ENCODE measurements at regions not wholly inside any gene's neighbourhood (a gene's known extent, or its start where the extent isn't known, plus 50 kb on each side); places are given as distances from the start of the nearest gene placed in this dataset.
A peak's percentile ranks its signal among the peaks of the same experiment; 100 is the strongest.

- H3K27ac ChIP-seq (ENCODE audit: low read depth, low read length), result no peak overlapping the region
- H3K9ac ChIP-seq (ENCODE audit: low read length in 5 of 5), result no peak overlapping the region
- no peaks in the 10 kb centered on the region for H3K4me1 ChIP-seq (ENCODE audit: control insufficient read depth in 5 of 5, insufficient read depth in 5 of 5, low read length in 5 of 5)
- peaks cover 0 to 11% (median 3%) of the 10 kb centered on the region in 5 donors for H3K9me3 ChIP-seq (ENCODE audit: control insufficient read depth in 5 of 5, low read length in 5 of 5)
- no peaks in the 10 kb centered on the region for H3K27me3 ChIP-seq (ENCODE audit: control insufficient read depth in 5 of 5, insufficient read depth in 4 of 5, low read length in 5 of 5)
- no peak overlapping the region for H3K4me3 ChIP-seq (ENCODE audit: low read depth in 1 of 5, low read length in 5 of 5)
- H3K36me3 ChIP-seq (ENCODE audit: control insufficient read depth in 5 of 5, insufficient read depth in 5 of 5, low read length in 5 of 5), result no peaks in the 10 kb centered on the region
Measured at GRCh38 chr1:88441022-88441421, 243.1 kb upstream of the PKN2 start.

DNA sequence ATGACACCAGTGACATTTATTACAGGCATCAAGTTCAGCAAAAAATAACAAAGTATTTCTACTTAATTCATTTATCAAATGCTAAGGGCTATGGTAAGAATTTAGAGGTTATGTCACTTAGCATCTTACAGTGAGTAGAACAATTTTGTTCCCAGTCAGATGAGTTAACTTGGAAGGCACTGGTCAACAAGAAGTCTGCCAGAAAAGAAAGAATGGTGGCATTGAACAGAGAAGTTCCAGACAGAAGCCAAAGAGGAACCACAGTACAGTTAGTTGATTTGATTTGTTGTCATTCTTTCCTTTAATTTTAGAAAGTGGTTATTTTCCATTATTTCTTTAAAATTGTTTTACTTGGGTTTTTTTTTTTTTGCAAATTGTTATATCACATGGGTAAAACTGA, 232.2 kb upstream of the PKN2 start:
- H3K4me3 ChIP-seq (ENCODE audit: low read depth in 1 of 5, low read length in 5 of 5), result no peak overlapping the region
- no peak overlapping the region for H3K9ac ChIP-seq (ENCODE audit: low read length in 5 of 5)
- peaks cover 0 to 3% (median 0%) of the 10 kb centered on the region in 5 donors for H3K9me3 ChIP-seq (ENCODE audit: control insufficient read depth in 5 of 5, low read length in 5 of 5)
- H3K36me3 ChIP-seq (ENCODE audit: control insufficient read depth in 5 of 5, insufficient read depth in 5 of 5, low read length in 5 of 5), result no peaks in the 10 kb centered on the region
- no peak overlapping the region for H3K27ac ChIP-seq (ENCODE audit: low read depth, low read length)
- no peaks in the 10 kb centered on the region for H3K4me1 ChIP-seq (ENCODE audit: control insufficient read depth in 5 of 5, insufficient read depth in 5 of 5, low read length in 5 of 5)
- no peaks in the 10 kb centered on the region for H3K27me3 ChIP-seq (ENCODE audit: control insufficient read depth in 5 of 5, insufficient read depth in 4 of 5, low read length in 5 of 5)

DNA sequence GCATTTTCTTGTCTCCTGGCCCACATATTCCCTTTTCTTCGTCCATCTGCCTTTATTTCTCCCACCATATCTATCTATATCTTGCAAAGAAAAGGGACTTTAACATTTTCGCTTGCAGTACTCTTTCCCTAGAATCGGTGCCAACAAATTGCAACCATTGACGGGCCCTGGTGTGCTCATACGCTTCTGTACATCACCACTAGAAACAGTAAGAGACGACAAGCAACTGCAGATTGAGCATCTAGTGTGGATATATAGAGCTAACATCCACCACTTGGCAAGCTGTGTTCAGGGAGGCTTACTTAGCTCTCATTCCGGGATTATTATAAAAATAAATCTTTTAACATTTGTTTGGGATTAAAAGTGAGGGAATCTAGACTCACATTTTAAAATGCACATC, 230.8 kb upstream of the PKN2 start:
- Histone ChIP-seq H3K27ac (ENCODE audit: low read depth, low read length) (no peak overlapping the region), H3K4me1 (ENCODE audit: control insufficient read depth in 5 of 5, insufficient read depth in 5 of 5, low read length in 5 of 5) (no peaks in the 10 kb centered on the region), H3K36me3 (ENCODE audit: control insufficient read depth in 5 of 5, insufficient read depth in 5 of 5, low read length in 5 of 5) (no peaks in the 10 kb centered on the region), H3K4me3 (ENCODE audit: low read depth in 1 of 5, low read length in 5 of 5) (no peak overlapping the region), H3K27me3 (ENCODE audit: control insufficient read depth in 5 of 5, insufficient read depth in 4 of 5, low read length in 5 of 5) (peaks cover 0 to 3% (median 0%) of the 10 kb centered on the region in 5 donors), H3K9me3 (ENCODE audit: control insufficient read depth in 5 of 5, low read length in 5 of 5) (peaks cover 0 to 3% (median 0%) of the 10 kb centered on the region in 5 donors), H3K9ac (ENCODE audit: low read length in 5 of 5) (no peak overlapping the region)

- no peak overlapping the region for H3K4me3 ChIP-seq (ENCODE audit: low read depth in 1 of 5, low read length in 5 of 5)
- H3K27me3 ChIP-seq (ENCODE audit: control insufficient read depth in 5 of 5, insufficient read depth in 4 of 5, low read length in 5 of 5), result peaks cover 0 to 4% (median 0%) of the 10 kb centered on the region in 5 donors
- H3K9me3 ChIP-seq (ENCODE audit: control insufficient read depth in 5 of 5, low read length in 5 of 5), result no peaks in the 10 kb centered on the region
- no peaks in the 10 kb centered on the region for H3K36me3 ChIP-seq (ENCODE audit: control insufficient read depth in 5 of 5, insufficient read depth in 5 of 5, low read length in 5 of 5)
- no peak overlapping the region for H3K9ac ChIP-seq (ENCODE audit: low read length in 5 of 5)
- no peaks in the 10 kb centered on the region for H3K4me1 ChIP-seq (ENCODE audit: control insufficient read depth in 5 of 5, insufficient read depth in 5 of 5, low read length in 5 of 5)
- H3K27ac ChIP-seq (ENCODE audit: low read depth, low read length), result no peak overlapping the region
Measured at GRCh38 chr1:88454781-88455180, 229.3 kb upstream of the PKN2 start.

DNA sequence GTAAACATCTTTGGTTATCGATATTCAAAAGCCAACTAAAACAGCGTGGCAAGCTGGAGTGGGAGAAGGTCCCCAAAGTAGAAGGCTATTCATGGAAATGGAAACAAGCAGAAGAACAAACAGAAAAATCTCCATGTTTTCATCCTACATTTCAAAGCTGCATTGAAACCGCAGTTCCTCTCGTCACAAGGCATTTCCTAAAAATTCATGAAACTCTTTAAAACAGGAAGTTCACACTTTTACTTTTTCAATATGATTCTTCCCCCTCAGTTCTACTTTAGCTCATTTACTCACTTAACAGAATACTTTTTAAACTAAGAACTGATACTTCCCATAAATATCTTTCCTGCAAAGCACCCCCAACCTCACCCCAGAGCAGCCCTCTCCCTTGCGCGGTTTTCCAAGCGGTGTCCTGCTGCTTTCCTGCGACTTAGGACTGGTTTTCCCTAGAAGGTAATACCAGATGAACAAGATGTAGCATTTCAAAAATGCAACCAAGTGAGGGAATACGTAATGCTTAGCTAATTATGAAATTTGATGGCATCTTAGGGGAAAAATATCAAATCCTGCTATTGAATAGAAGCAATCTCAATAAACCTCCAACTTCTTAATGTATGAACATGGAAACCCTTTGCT, 228.3 kb upstream of the PKN2 start:
- no peaks in the 10 kb centered on the region for H3K36me3 ChIP-seq (ENCODE audit: control insufficient read depth in 5 of 5, insufficient read depth in 5 of 5, low read length in 5 of 5)
- no peaks in the 10 kb centered on the region for H3K4me1 ChIP-seq (ENCODE audit: control insufficient read depth in 5 of 5, insufficient read depth in 5 of 5, low read length in 5 of 5)
- no peak overlapping the region for H3K9ac ChIP-seq (ENCODE audit: low read length in 5 of 5)
- H3K27me3 ChIP-seq (ENCODE audit: control insufficient read depth in 5 of 5, insufficient read depth in 4 of 5, low read length in 5 of 5), result peaks cover 0 to 5% (median 0%) of the 10 kb centered on the region in 5 donors
- no peak overlapping the region for H3K27ac ChIP-seq (ENCODE audit: low read depth, low read length)
- H3K4me3 ChIP-seq (ENCODE audit: low read depth in 1 of 5, low read length in 5 of 5), result no peak overlapping the region
- H3K9me3 ChIP-seq (ENCODE audit: control insufficient read depth in 5 of 5, low read length in 5 of 5), result no peaks in the 10 kb centered on the region

DNA sequence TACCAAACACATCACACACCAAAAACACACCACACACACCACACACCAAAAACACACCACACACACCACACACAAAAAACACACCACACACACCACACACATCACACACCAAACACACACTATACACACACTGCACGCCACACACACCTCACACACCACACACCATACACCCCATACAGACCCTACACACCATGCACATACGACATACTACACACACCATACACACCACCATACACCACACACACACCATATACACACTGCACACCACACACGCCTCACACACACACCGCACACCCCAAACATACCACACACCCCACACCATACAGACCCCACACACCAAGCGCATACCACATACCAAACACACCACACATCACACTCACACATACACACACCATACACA, 226.9 kb upstream of the PKN2 start:
- no peak overlapping the region for H3K9ac ChIP-seq (ENCODE audit: low read length in 5 of 5)
- no peaks in the 10 kb centered on the region for H3K9me3 ChIP-seq (ENCODE audit: control insufficient read depth in 5 of 5, low read length in 5 of 5)
- no peaks in the 10 kb centered on the region for H3K36me3 ChIP-seq (ENCODE audit: control insufficient read depth in 5 of 5, insufficient read depth in 5 of 5, low read length in 5 of 5)
- no peak overlapping the region for H3K4me3 ChIP-seq (ENCODE audit: low read depth in 1 of 5, low read length in 5 of 5)
- H3K27me3 ChIP-seq (ENCODE audit: control insufficient read depth in 5 of 5, insufficient read depth in 4 of 5, low read length in 5 of 5), result peaks cover 0 to 5% (median 0%) of the 10 kb centered on the region in 5 donors
- H3K27ac ChIP-seq (ENCODE audit: low read depth, low read length), result no peak overlapping the region
- peaks cover 0 to 3% (median under 1%) of the 10 kb centered on the region in 5 donors for H3K4me1 ChIP-seq (ENCODE audit: control insufficient read depth in 5 of 5, insufficient read depth in 5 of 5, low read length in 5 of 5)

- Histone ChIP-seq H3K4me3 (ENCODE audit: low read depth in 1 of 5, low read length in 5 of 5) (no peak overlapping the region), H3K27me3 (ENCODE audit: control insufficient read depth in 5 of 5, insufficient read depth in 4 of 5, low read length in 5 of 5) (peaks cover 0 to 5% (median 0%) of the 10 kb centered on the region in 5 donors), H3K9me3 (ENCODE audit: control insufficient read depth in 5 of 5, low read length in 5 of 5) (no peaks in the 10 kb centered on the region), H3K36me3 (ENCODE audit: control insufficient read depth in 5 of 5, insufficient read depth in 5 of 5, low read length in 5 of 5) (no peaks in the 10 kb centered on the region), H3K4me1 (ENCODE audit: control insufficient read depth in 5 of 5, insufficient read depth in 5 of 5, low read length in 5 of 5) (peaks cover 0 to 9% (median 6%) of the 10 kb centered on the region in 5 donors), H3K27ac (ENCODE audit: low read depth, low read length) (no peak overlapping the region), H3K9ac (ENCODE audit: low read length in 5 of 5) (no peak overlapping the region)
Measured at GRCh38 chr1:88461007-88461406, 223.1 kb upstream of the PKN2 start.

GRCh38 chr1:88462096-88462487, 222.0 kb upstream of the PKN2 start:
- H3K9ac ChIP-seq (ENCODE audit: low read length in 5 of 5), result no peak overlapping the region
- H3K27ac ChIP-seq (ENCODE audit: low read depth, low read length), result no peak overlapping the region
- no peaks in the 10 kb centered on the region for H3K36me3 ChIP-seq (ENCODE audit: control insufficient read depth in 5 of 5, insufficient read depth in 5 of 5, low read length in 5 of 5)
- H3K9me3 ChIP-seq (ENCODE audit: control insufficient read depth in 5 of 5, low read length in 5 of 5), result no peaks in the 10 kb centered on the region
- H3K4me3 ChIP-seq (ENCODE audit: low read depth in 1 of 5, low read length in 5 of 5), result peak overlapping the region; percentile 15 to 64 (median 54)
- peaks cover 0 to 9% (median 6%) of the 10 kb centered on the region in 5 donors for H3K4me1 ChIP-seq (ENCODE audit: control insufficient read depth in 5 of 5, insufficient read depth in 5 of 5, low read length in 5 of 5)
- peaks cover 0 to 5% (median 0%) of the 10 kb centered on the region in 5 donors for H3K27me3 ChIP-seq (ENCODE audit: control insufficient read depth in 5 of 5, insufficient read depth in 4 of 5, low read length in 5 of 5)

DNA sequence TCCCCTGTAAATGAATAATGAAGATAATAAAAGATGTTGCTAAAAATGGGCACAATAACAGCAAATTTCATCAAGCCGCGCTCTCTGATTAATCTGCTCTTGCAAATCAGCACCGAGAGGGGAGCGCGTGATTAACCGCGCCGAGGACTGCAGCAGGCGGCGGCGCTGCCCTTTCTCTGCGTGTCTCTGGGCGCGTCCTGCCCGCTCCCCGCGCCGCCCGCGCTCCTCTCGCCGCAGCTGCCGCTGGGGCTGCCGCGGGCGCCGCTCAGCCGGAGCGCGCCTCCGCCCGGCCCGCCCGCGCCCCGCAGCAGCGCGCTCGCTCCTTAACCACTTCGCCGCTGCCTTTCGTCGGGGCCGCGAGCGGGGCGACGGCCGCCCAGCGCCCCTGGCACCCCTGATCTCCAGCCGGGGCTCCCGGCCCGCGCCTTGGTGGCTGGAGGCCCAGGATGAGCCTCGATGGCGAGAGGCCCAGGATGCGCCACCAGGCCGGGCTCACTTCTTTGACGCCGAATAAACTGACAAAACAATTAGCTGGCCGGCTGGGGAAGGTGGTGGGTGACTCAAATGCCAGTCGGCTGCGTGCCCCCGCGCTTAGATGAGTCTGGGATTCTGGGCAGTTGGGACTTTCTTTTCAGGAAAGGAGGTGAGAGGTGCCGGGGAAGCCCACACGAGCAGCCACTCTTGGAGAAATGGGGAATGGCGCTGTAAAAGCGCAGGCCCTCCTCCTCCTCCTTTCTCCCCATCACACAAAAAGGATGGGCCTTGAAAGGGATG, 221.4 kb upstream of the PKN2 start:
- Histone ChIP-seq H3K36me3 (ENCODE audit: control insufficient read depth in 5 of 5, insufficient read depth in 5 of 5, low read length in 5 of 5) (no peaks in the 10 kb centered on the region), H3K4me3 (ENCODE audit: low read depth in 1 of 5, low read length in 5 of 5) (peak overlapping the region; percentile 15 to 64 (median 54)), H3K9ac (ENCODE audit: low read length in 5 of 5) (no peak overlapping the region), H3K27me3 (ENCODE audit: control insufficient read depth in 5 of 5, insufficient read depth in 4 of 5, low read length in 5 of 5) (peaks cover 0 to 2% (median 0%) of the 10 kb centered on the region in 5 donors), H3K4me1 (ENCODE audit: control insufficient read depth in 5 of 5, insufficient read depth in 5 of 5, low read length in 5 of 5) (peaks cover 0 to 9% (median 6%) of the 10 kb centered on the region in 5 donors), H3K9me3 (ENCODE audit: control insufficient read depth in 5 of 5, low read length in 5 of 5) (no peaks in the 10 kb centered on the region), H3K27ac (ENCODE audit: low read depth, low read length) (peak overlapping the region; percentile 70)

GRCh38 chr1:88463401-88463985, 220.6 kb upstream of the PKN2 start:
- H3K27ac ChIP-seq (ENCODE audit: low read depth, low read length), result peak overlapping the region; percentile 70
- H3K4me3 ChIP-seq (ENCODE audit: low read depth in 1 of 5, low read length in 5 of 5), result peak overlapping the region in 1 of 5 donors; percentile 57
- no peaks in the 10 kb centered on the region for H3K36me3 ChIP-seq (ENCODE audit: control insufficient read depth in 5 of 5, insufficient read depth in 5 of 5, low read length in 5 of 5)
- peaks cover 0 to 2% (median 0%) of the 10 kb centered on the region in 5 donors for H3K9me3 ChIP-seq (ENCODE audit: control insufficient read depth in 5 of 5, low read length in 5 of 5)
- H3K4me1 ChIP-seq (ENCODE audit: control insufficient read depth in 5 of 5, insufficient read depth in 5 of 5, low read length in 5 of 5), result peaks cover 0 to 9% (median 6%) of the 10 kb centered on the region in 5 donors
- peaks cover 0 to 2% (median 0%) of the 10 kb centered on the region in 5 donors for H3K27me3 ChIP-seq (ENCODE audit: control insufficient read depth in 5 of 5, insufficient read depth in 4 of 5, low read length in 5 of 5)
- no peak overlapping the region for H3K9ac ChIP-seq (ENCODE audit: low read length in 5 of 5)

Measured in subcutaneous abdominal adipose tissue (tissue), 5 donors.